SIG-M5 treated with dmso at 0.1 percent for 504 hours (cell line): ENCODE measurements at regions not wholly inside any gene's neighbourhood (a gene's known extent, or its start where the extent isn't known, plus 50 kb on each side); places are given as distances from the start of the nearest gene placed in this dataset.

Source experiments
- DNase-seq: peaks from one replicate; lab custom pipeline; 2025; ENCODE audit not compliant: unreplicated experiment; lab: John Stamatoyannopoulos, UW

GRCh38 chr2:15858466-15858865, 81.9 kb upstream of the MYCN start:
- no peak for DNase-seq

- no peak for DNase-seq
Observed at GRCh38 chr2:15860051-15860663, 80.2 kb upstream of the MYCN start.

- no peak for DNase-seq
Observed at GRCh38 chr2:15860760-15861159, 79.6 kb upstream of the MYCN start.

GRCh38 chr2:15861172-15861822, 79.1 kb upstream of the MYCN start:
- no peak for DNase-seq

GRCh38 chr2:15861898-15862297, 78.5 kb upstream of the MYCN start:
- DNase-seq = no peak

DNA sequence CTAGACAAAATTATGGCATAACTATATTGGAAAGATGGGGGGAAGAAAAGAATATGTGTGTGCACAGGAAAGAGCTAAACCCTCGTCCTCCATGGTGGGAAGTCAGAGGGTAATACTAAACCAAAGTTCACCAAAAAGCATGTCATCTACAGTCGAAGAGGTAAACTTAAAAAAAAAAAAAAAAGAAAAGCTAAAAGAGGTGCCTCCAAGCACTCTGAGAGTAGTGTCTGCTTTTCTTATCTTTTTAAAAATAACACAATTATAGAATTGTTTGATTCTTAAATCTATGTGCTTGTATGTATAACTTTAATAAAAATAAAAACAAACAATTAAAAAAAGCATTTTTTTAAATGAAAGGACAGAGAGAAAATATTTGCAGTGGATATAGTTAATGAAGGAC, 77.3 kb upstream of the MYCN start:
- no peak for DNase-seq

DNA sequence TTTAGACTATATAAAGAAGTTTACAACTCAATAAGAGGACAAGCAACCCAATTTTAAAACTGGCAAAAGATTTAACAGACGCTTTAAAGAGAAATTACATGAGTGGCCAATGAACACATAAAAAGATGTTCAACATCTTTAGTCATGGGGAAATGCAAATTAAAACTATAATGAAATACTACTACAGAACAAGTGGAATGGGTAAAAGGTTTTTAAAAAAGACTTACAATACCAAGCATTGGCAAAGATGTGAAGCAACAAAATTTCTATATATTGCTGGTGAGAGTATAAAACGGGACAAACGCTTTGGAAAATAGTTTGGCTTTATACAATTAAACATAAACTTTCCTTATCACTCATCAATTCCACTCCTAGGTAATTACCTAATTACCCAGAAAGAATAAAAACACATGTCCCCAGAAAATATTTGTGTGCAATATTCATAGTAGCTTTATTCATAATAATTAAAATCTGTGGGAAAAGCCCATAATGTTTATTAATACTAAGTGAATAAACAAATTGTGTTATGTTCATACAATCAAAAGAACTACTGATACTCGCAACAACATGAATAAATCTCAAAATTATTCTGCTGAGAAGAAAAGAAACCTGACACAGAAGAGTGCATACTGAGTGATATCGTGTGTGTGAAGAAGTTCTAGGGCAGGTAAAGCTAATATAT, 76.7 kb upstream of the MYCN start:
- DNase-seq = no peak

DNA sequence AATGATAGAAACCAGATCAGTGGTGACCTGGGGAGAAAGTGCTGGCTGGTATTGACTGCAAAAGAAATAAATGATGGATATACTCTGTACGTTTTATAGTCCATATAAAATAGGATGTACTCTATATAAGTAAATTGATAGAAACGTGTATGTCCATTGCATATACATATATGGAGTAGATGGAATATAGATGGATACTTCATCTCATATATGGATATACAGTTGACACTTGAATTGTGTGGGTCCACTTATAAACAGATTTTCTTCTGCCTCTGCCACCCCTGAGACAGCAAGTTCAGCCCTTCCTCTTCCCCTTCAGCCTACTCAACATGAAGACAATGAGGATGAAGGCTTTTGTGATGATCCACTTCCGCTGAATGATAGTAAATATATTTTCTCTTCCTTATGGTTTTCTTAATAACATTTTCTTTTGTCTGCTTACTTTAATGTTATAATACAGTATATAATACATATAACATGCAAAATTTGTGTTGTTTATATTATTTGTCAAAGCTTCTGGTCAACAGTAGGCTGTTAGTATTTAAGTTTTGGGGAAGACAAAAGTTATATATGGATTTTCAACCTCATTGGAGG, 76.1 kb upstream of the MYCN start:
- no peak for DNase-seq

GRCh38 chr2:15865923-15866322, 74.4 kb upstream of the MYCN start:
- DNase-seq = no peak

- no peak for DNase-seq
Observed at GRCh38 chr2:15866563-15867193, 73.7 kb upstream of the MYCN start.

- no peak for DNase-seq
Observed at GRCh38 chr2:15867194-15868171, 72.9 kb upstream of the MYCN start.

DNA sequence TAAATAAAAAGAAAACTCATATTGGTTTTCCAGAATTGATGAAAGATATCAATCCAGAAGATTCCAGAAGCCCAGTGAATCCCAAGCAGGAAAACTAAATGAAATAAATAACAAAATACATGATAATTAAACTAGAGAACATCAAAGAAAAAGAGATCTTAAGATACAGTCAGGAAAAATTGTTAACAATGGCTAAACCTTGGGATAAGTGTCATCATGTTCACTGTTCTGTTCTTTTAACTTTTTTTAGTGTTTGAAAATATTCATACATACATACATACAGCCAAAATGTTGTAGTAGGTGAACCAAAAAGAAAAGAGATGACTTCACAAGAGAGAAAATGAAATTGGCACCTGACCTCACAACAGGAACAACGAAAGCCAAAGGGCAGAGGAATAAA, 72.2 kb upstream of the MYCN start:
- no peak for DNase-seq

DNA sequence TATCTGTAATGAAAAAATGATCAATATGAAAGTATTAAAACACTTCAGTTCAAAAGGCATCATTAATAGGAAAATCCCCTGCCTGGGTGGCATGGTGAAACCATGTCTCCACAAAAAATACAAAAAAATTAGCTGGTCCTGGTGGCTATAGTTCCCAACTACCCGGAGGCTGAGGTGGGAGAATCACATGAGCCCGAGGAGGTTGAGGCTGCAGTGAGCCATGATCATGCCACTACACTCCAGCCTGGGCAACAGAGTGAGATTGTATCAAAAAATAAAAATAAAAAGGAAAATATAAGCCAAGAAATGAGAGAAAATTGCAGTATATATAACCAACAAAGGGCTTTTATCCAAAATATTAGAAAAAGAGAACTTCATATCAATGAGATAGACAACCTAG, 71.6 kb upstream of the MYCN start:
- no peak for DNase-seq

DNA sequence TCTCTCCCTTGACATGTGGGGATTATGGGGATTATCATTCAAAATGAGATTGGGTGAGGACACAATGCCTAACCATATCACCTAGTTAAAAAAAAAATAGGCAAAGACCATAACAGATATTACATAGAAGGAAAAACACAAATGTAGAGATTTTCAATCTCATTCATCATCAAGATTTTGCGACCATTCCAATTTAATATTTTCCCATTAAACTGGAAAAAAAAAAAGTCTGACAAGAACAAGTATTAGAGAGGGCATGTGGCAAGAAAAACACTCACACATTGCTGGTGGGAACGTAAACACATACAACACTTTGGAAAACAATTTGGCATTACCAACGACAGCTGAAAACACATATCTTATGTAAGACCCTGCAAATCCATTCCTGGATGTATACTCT, 71.0 kb upstream of the MYCN start:
- DNase-seq = no peak

DNA sequence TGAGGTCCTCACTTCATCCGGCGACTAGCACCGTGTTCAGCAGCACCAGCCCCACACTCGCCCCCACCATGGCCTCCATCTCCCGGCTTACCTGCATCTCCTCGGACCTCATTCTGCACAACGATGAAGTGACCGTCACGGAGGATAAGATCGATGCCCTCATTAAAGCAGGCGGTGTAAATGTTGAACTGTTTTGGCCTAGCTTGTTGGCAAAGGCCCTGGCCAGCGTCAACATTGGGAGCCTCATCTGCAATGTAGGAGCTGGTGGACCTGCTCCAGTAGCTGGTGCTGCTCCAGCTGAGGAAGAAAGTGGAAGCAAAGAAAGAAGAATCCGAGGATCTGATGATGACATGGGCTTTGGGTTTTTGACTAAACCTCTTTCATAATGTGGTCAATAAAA, 70.5 kb upstream of the MYCN start:
- no peak for DNase-seq

GRCh38 chr2:15870565-15870964, 69.8 kb upstream of the MYCN start:
- DNase-seq = no peak

DNA sequence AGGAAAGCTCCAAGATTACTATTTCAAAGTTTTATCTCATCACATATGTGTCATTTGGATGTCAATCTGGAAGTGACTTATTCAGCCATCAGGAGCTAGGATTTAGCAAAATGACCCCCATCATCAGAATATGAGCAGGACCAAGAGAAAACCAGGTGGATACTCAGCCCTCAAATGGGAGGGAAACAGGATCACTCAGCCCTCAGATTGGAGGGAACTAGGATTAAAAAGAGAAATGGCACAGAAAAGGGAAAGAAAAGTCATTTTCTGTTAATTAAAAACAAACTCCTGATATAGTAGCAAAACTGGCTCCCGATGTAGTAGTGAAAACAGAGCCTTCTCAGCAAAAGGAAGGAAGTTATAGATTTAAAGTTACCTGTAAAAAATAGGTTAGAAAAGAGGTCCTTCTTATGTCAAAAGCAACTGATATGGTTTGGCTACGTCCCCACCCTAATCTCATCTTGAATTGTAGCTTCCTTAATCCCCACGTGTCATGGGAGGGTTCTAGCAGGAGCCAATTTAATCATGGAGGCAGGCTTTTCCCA, 69.0 kb upstream of the MYCN start:
- no peak for DNase-seq

GRCh38 chr2:15872854-15873253, 67.5 kb upstream of the MYCN start:
- no peak for DNase-seq

DNA sequence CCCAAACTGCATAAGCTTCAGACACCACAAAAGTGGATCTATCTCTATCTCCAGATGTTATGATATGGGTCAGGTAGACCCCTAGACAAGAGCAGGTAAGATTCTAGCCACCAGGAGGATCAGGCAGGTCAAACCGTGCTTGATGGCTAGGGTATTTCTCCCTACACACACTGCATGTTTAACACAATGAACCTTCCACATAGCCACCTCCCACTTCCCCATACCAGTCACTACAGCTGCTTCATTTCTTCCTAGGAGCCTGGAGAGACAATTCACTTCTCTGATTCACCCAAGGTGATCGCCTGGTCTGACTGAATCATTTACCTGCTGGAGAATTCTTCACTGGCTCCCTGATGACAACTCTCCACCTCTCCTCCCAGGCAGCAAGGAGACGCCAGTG, 66.0 kb upstream of the MYCN start:
- no peak for DNase-seq
